IMR-90 (cell line): ENCODE measurements at regions not wholly inside any gene's neighbourhood (a gene's known extent, or its start where the extent isn't known, plus 50 kb on each side); places are given as distances from the start of the nearest gene placed in this dataset.

Experiments
- ATAC-seq: fragments of 200-7000 bp; cut with Tn5 transposase; 2 replicates; pipeline ENCODE4 v1.9.1; 2020; ENCODE audit warnings: low read depth, mild to moderate bottlenecking, moderate library complexity
- BruUV-seq: library from RNA; stranded (reverse); fragments of 400-500 nt; replicated peaks from 2 replicates; lab custom pipeline; 2021; lab: Mats Ljungman, UMichigan
- CTCF ChIA-PET: fragments of 300-600 bp; formaldehyde crosslinking; extraction: SDS; loops from one replicate; lab custom pipeline; 2021; ENCODE audit warnings: antibody characterized with exemption; lab: Yijun Ruan, JAX
- POLR2A ChIA-PET: fragments of 300-600 bp; sonication (Branson Sonifier 250); formaldehyde crosslinking; loops from one replicate; lab custom pipeline; 2022; ENCODE audit warnings: antibody characterized with exemption; ENCODE audit not compliant: unreplicated experiment; lab: Charles Lee
- DNase-seq: peaks from one replicate; pipeline ENCODE4 v3.0.0; 2013
- H2AFZ ChIP-seq: replicated peaks from 2 replicates; pipeline ENCODE3; 2013; ENCODE audit warnings: low read length, mild to moderate bottlenecking; ENCODE audit not compliant: poor library complexity
- H2AK5ac ChIP-seq: 2 replicates; pipeline ENCODE4 v1.6.1; 2013; ENCODE audit warnings: low read depth, low read length, inconsistent platforms
- H2AK9ac ChIP-seq: replicated peaks from 2 replicates; pipeline ENCODE3; 2013; ENCODE audit warnings: mild to moderate bottlenecking, low read depth, low read length, moderate library complexity; ENCODE audit not compliant: poor library complexity
- H2BK120ac ChIP-seq: 2 replicates; pipeline ENCODE4 v1.6.1; 2013; ENCODE audit warnings: low read depth, low read length, inconsistent platforms
- H2BK15ac ChIP-seq: 3 replicates; pipeline ENCODE4 v1.6.1; 2013; ENCODE audit warnings: low read depth, low read length, inconsistent platforms
- H2BK20ac ChIP-seq: 2 replicates; pipeline ENCODE4 v1.6.1; 2013; ENCODE audit warnings: low read depth, mild to moderate bottlenecking, inconsistent platforms, low read length, moderate library complexity
- H2BK5ac ChIP-seq: 2 replicates; pipeline ENCODE4 v1.6.1; 2013; ENCODE audit warnings: mild to moderate bottlenecking, low read depth, low read length, inconsistent platforms; ENCODE audit not compliant: poor library complexity, severe bottlenecking
- H3K14ac ChIP-seq: replicated peaks from 2 replicates; pipeline ENCODE4 v1.6.1; 2013; ENCODE audit warnings: low read depth, low read length, inconsistent platforms
- H3K18ac ChIP-seq: 2 replicates; pipeline ENCODE4 v1.6.1; 2013; ENCODE audit warnings: low read depth, low read length, control low read depth
- H3K23ac ChIP-seq: 2 replicates; pipeline ENCODE4 v1.6.1; 2013; ENCODE audit warnings: low read depth, low read length, inconsistent platforms
- H3K27ac ChIP-seq: 2 replicates; pipeline ENCODE4 v1.5.1; 2013; ENCODE audit warnings: mild to moderate bottlenecking, control low read depth, low read length; ENCODE audit not compliant: insufficient read depth
- H3K27me3 ChIP-seq: 2 replicates; pipeline ENCODE4 v1.6.1; 2013; ENCODE audit warnings: low read length; ENCODE audit not compliant: control insufficient read depth, insufficient read depth
- H3K36me3 ChIP-seq: 2 replicates; pipeline ENCODE4 v1.6.1; 2013; ENCODE audit warnings: low read length, mixed read lengths; ENCODE audit not compliant: control insufficient read depth, insufficient read depth
- H3K4ac ChIP-seq: 2 replicates; pipeline ENCODE4 v1.6.1; 2013; ENCODE audit warnings: low read depth, low read length, inconsistent platforms
- H3K4me1 ChIP-seq: 2 replicates; pipeline ENCODE4 v1.6.1; 2013; ENCODE audit warnings: low read length, mixed read lengths; ENCODE audit not compliant: control insufficient read depth, insufficient read depth
- H3K4me2 ChIP-seq: 2 replicates; pipeline ENCODE4 v1.6.1; 2013; ENCODE audit warnings: low read depth, mild to moderate bottlenecking, control low read depth, low read length, moderate library complexity
- H3K4me3 ChIP-seq: 2 replicates; pipeline ENCODE4 v1.5.1; 2013; ENCODE audit warnings: low read depth, mild to moderate bottlenecking, control low read depth, low read length, moderate library complexity; ENCODE audit not compliant: insufficient read depth
- H3K56ac ChIP-seq: 2 replicates; pipeline ENCODE4 v1.6.1; 2013; ENCODE audit warnings: low read length, inconsistent platforms; ENCODE audit not compliant: insufficient read depth; ENCODE audit errors: extremely low read depth
- H3K79me1 ChIP-seq, 2 experiments: 2 replicates each; pipeline ENCODE4 v1.6.1; 2013; ENCODE audit warnings: low read length in 2 of 2, inconsistent platforms in 1 of 2, low read depth in 1 of 2
- H3K9ac ChIP-seq: 2 replicates; pipeline ENCODE4 v1.6.1; 2013; ENCODE audit warnings: low read depth, low read length, control low read depth
- H3K9me1 ChIP-seq: 2 replicates; pipeline ENCODE4 v1.6.1; 2013; ENCODE audit warnings: low read length, inconsistent platforms; ENCODE audit not compliant: insufficient read depth
- H3K9me3 ChIP-seq: 2 replicates; pipeline ENCODE4 v1.6.1; 2013; ENCODE audit warnings: low read length; ENCODE audit not compliant: control insufficient read depth, insufficient read depth
- H4K20me1 ChIP-seq: 2 replicates; pipeline ENCODE4 v1.6.1; 2013; ENCODE audit warnings: low read length, inconsistent platforms; ENCODE audit not compliant: insufficient read depth
- H4K5ac ChIP-seq: 2 replicates; pipeline ENCODE4 v1.6.1; 2013; ENCODE audit warnings: mild to moderate bottlenecking, low read depth, low read length, control low read depth
- H4K8ac ChIP-seq, 2 experiments: 2 replicates each; pipeline ENCODE4 v1.6.1; 2013; ENCODE audit warnings: low read depth in 2 of 2, low read length in 2 of 2, control low read depth in 1 of 2, inconsistent platforms in 1 of 2
- H4K91ac ChIP-seq: 2 replicates; pipeline ENCODE4 v1.6.1; 2013; ENCODE audit warnings: low read depth, low read length, inconsistent platforms; ENCODE audit not compliant: insufficient read depth
- CEBPB ChIP-seq: IDR thresholded peaks from 2 replicates; pipeline ENCODE4 v1.6.1; 2012; ENCODE audit warnings: low read depth, low read length, improper control_type of control experiment
- CHD1 ChIP-seq: IDR thresholded peaks from 2 replicates; pipeline ENCODE4 v1.6.1; 2012; ENCODE audit warnings: low read depth, low read length, improper control_type of control experiment
- RCOR1 ChIP-seq: IDR thresholded peaks from 2 replicates; pipeline ENCODE4 v1.6.1; 2012; ENCODE audit warnings: mild to moderate bottlenecking, low read length, improper control_type of control experiment; ENCODE audit not compliant: insufficient replicate concordance
- whole genome bisulfite sequencing, 2 experiments: methylation state at CpG; one replicate each; pipeline versions ENCODE4 v1.1.5 to v1.1.7; 2013; ENCODE audit warnings: missing lambda C conversion rate in 2 of 2; ENCODE audit not compliant: insufficient read length in 1 of 2; ENCODE audit errors: extremely low coverage in 2 of 2; 5-methylcytosine and 5-hydroxymethylcytosine counted together
- dilution Hi-C: fragments of 300-500 bp; cut with HindIII; formaldehyde crosslinking; loops from one replicate; pipeline ENCODE4 v1.14.3; 2018; ENCODE audit warnings: low sequenced_read_pairs; ENCODE audit not compliant: unreplicated experiment
- in situ Hi-C: fragments of 300-500 bp; cut with MboI; formaldehyde crosslinking; loops from 3 replicates; pipeline ENCODE4 v1.14.3; 2019; ENCODE audit warnings: low sequenced_read_pairs, inconsistent platforms, mixed read lengths
- intact Hi-C: fragments of 100-400 bp; cut with micrococcal nuclease; formaldehyde crosslinking; loops from 2 replicates; pipeline ENCODE4 v1.10.0; 2022

- Histone ChIP-seq H3K79me1 (no peaks in the 10 kb centered on the region), H2BK120ac (no peak overlapping the region), H3K4me3 (no peak overlapping the region), H2AK9ac (no peak overlapping the region), H3K9ac (no peak overlapping the region), H2BK15ac (no peak overlapping the region), H3K4ac (no peak overlapping the region), H3K27ac (no peak overlapping the region), H2BK5ac (no peak overlapping the region), H3K9me3 (no peaks in the 10 kb centered on the region), H2AK5ac (no peak overlapping the region), H3K14ac (no peak overlapping the region), H3K4me2 (no peak overlapping the region), H3K56ac (no peak overlapping the region), H2BK20ac (no peak overlapping the region), H4K8ac (no peak overlapping the region), H3K4me1 (no peaks in the 10 kb centered on the region), H3K36me3 (no peaks in the 10 kb centered on the region), H4K20me1 (no peaks in the 10 kb centered on the region), H4K5ac (no peak overlapping the region), H3K9me1 (no peaks in the 10 kb centered on the region), H3K27me3 (no peaks in the 10 kb centered on the region; the same call in 1 of the 2 replicates), H2AFZ (no peak overlapping the region), H3K23ac (no peak overlapping the region), H3K18ac (no peak overlapping the region), H4K91ac (no peak overlapping the region)
- DNase-seq, result no peak
- CTCF ChIA-PET, result no interaction called here
- intact Hi-C loops (no loop called here), dilution Hi-C loops (no loop called here), in situ Hi-C loops (no loop called here)
- no peak for ATAC-seq
- WGBS, 2 experiments, result 100% methylated on average over 1 of the region's 2 CpGs; no CpG with 5 or more reads in 1 of the 2 experiments
- TF ChIP-seq CHD1 (no peak), RCOR1 (no peak), CEBPB (no peak)
- BruUV-seq, result no TSS peak
- POLR2A ChIA-PET, result no interaction called here
These were observed 73.5 kb upstream of the XYLT1 start for GRCh38 chr16:17544304-17544703.
